ENCODE measurements at regions not wholly inside any gene's neighbourhood (a gene's known extent, or its start where the extent isn't known, plus 50 kb on each side); places are given as distances from the start of the nearest gene placed in this dataset.

DNA sequence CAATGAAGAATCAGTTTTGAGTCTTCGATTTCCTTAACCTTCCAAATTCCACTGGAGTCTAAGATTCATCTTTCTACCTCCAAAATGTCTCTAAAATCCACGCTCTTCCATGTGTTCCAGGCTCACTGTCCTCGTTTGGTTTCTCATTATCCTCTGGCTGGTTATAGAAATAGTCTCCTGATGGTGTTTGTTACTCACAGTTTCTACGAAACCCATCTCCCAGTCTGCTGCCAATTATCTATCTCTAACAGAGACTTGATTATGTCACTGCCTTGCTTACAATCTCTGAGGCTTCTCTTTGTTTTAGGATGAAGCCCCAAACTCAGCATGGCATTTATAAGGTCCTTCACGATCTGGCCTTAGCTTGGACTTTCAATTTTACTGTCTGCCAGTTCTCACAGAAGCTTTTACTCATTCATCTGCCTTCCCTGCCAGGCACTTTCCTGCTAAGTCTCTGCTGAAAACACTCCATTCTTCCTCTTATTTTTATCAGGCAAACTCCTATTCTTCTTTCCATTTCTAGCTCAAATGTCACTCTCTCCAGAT, 339.6 kb upstream of the SGCD start:
- H3F3A ChIP-seq (ENCODE audit: insufficient read depth, low read depth), result no peaks in the 10 kb centered on the region
- no peaks in the 10 kb centered on the region for H3K9me3 ChIP-seq (ENCODE audit: insufficient read depth, low read depth)
- TF ChIP-seq EZH2 (IDR thresholded peaks at IDR 0.05; ENCODE audit: low read depth), result no peak
- TF ChIP-seq, protein P1, sequence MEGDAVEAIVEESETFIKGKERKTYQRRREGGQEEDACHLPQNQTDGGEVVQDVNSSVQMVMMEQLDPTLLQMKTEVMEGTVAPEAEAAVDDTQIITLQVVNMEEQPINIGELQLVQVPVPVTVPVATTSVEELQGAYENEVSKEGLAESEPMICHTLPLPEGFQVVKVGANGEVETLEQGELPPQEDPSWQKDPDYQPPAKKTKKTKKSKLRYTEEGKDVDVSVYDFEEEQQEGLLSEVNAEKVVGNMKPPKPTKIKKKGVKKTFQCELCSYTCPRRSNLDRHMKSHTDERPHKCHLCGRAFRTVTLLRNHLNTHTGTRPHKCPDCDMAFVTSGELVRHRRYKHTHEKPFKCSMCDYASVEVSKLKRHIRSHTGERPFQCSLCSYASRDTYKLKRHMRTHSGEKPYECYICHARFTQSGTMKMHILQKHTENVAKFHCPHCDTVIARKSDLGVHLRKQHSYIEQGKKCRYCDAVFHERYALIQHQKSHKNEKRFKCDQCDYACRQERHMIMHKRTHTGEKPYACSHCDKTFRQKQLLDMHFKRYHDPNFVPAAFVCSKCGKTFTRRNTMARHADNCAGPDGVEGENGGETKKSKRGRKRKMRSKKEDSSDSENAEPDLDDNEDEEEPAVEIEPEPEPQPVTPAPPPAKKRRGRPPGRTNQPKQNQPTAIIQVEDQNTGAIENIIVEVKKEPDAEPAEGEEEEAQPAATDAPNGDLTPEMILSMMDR (conservative IDR thresholded peaks at IDR 0.05), result no peak
- H3K27me3 ChIP-seq (ENCODE audit: insufficient read depth, low read depth), result peaks cover 5% of the 10 kb centered on the region; the same call in 1 of the 2 replicates
- no peak for DNase-seq
- no peaks in the 10 kb centered on the region for H3K79me2 ChIP-seq (ENCODE audit: low read depth)
- no peak overlapping the region for H3K4me3 ChIP-seq
- POLR2A ChIA-PET (ENCODE audit: unreplicated experiment), result no interaction called here
- H2AFZ ChIP-seq, result no peak overlapping the region
- H3K4me2 ChIP-seq, result no peak overlapping the region
- H3K9me2 ChIP-seq (ENCODE audit: insufficient read depth), result no peaks in the 10 kb centered on the region
- intact Hi-C loops (cut with micrococcal nuclease; ENCODE audit: unreplicated experiment), result no loop called here
- CTCF ChIA-PET, result no interaction called here
- no TSS peak for BruUV-seq (replicated peaks)
- H3K4me1 ChIP-seq (replicated peaks; ENCODE audit: insufficient read depth), result no peaks in the 10 kb centered on the region
- no peak overlapping the region for H3K27ac ChIP-seq
- no peaks in the 10 kb centered on the region for H4K20me1 ChIP-seq (ENCODE audit: insufficient read depth)
- no peaks in the 10 kb centered on the region for H3K36me3 ChIP-seq (ENCODE audit: low read depth)

DNA sequence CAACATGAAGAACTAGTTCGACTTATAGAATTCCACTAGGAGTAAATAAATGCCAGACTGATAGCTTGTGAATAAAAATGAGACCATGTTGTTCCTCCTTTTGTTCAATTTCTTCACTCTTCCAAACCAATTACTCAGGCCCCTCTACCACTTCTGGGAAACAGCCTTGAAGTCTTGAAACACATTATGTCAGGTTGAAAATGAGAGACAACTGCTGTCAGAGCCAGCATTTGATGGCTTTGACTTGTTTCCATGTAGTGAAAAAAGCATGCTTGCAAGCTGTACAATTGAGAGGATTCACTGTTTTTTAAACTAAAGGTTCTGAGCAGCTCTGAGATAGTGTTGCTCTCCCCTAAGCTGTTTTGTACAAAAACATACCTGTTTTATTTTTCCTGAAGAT, 337.1 kb upstream of the SGCD start:
- ChIA-PET POLR2A (ENCODE audit: unreplicated experiment) (no interaction called here), CTCF (no interaction called here)
- Histone ChIP-seq H3K79me2 (ENCODE audit: low read depth) (no peaks in the 10 kb centered on the region), H2AFZ (no peak overlapping the region), H3F3A (ENCODE audit: insufficient read depth, low read depth) (no peaks in the 10 kb centered on the region), H3K4me3 (no peak overlapping the region), H4K20me1 (ENCODE audit: insufficient read depth) (no peaks in the 10 kb centered on the region), H3K4me2 (no peak overlapping the region), H3K27me3 (ENCODE audit: insufficient read depth, low read depth) (no peaks in the 10 kb centered on the region), H3K27ac (no peak overlapping the region), H3K9me2 (ENCODE audit: insufficient read depth) (no peaks in the 10 kb centered on the region), H3K9me3 (ENCODE audit: insufficient read depth, low read depth) (no peaks in the 10 kb centered on the region), H3K4me1 (replicated peaks; ENCODE audit: insufficient read depth) (no peaks in the 10 kb centered on the region), H3K36me3 (ENCODE audit: low read depth) (no peaks in the 10 kb centered on the region)
- TF ChIP-seq, protein P1 (conservative IDR thresholded peaks at IDR 0.05), result no peak
- TF ChIP-seq EZH2 (IDR thresholded peaks at IDR 0.05; ENCODE audit: low read depth), result no peak
- no TSS peak for BruUV-seq (replicated peaks)
- intact Hi-C loops (cut with micrococcal nuclease; ENCODE audit: unreplicated experiment), result no loop called here
- no peak for DNase-seq

GRCh38 chr5:155996123-155996522, 330.8 kb upstream of the SGCD start:
- no peaks in the 10 kb centered on the region for H3K4me1 ChIP-seq (replicated peaks; ENCODE audit: insufficient read depth)
- no peak overlapping the region for H3K4me3 ChIP-seq
- POLR2A ChIA-PET (ENCODE audit: unreplicated experiment), result no interaction called here
- no peaks in the 10 kb centered on the region for H3K36me3 ChIP-seq (ENCODE audit: low read depth)
- CTCF ChIA-PET, result no interaction called here
- no peak overlapping the region for H2AFZ ChIP-seq
- no TSS peak for BruUV-seq (replicated peaks)
- no peaks in the 10 kb centered on the region for H3K27me3 ChIP-seq (ENCODE audit: insufficient read depth, low read depth)
- no peak for DNase-seq
- H3K4me2 ChIP-seq, result no peak overlapping the region
- H3K27ac ChIP-seq, result no peak overlapping the region
- no peak for TF ChIP-seq EZH2 (IDR thresholded peaks at IDR 0.05; ENCODE audit: low read depth)
- TF ChIP-seq, protein P1 (conservative IDR thresholded peaks at IDR 0.05), result no peak
- no peaks in the 10 kb centered on the region for H3K79me2 ChIP-seq (ENCODE audit: low read depth)
- no peaks in the 10 kb centered on the region for H4K20me1 ChIP-seq (ENCODE audit: insufficient read depth)
- H3F3A ChIP-seq (ENCODE audit: insufficient read depth, low read depth), result no peaks in the 10 kb centered on the region
- intact Hi-C loops (cut with micrococcal nuclease; ENCODE audit: unreplicated experiment), result no loop called here
- H3K9me3 ChIP-seq (ENCODE audit: insufficient read depth, low read depth), result no peaks in the 10 kb centered on the region
- H3K9me2 ChIP-seq (ENCODE audit: insufficient read depth), result no peaks in the 10 kb centered on the region

Measured in PC-9 (cell line).